ENCODE measurements at regions not wholly inside any gene's neighbourhood (a gene's known extent, or its start where the extent isn't known, plus 50 kb on each side); places are given as distances from the start of the nearest gene placed in this dataset.
"Not testable (repeated sequence)": the region's sequence is repeated elsewhere in the genome, so short reads cannot be mapped to it uniquely, and the experiment has no call there.

DNA sequence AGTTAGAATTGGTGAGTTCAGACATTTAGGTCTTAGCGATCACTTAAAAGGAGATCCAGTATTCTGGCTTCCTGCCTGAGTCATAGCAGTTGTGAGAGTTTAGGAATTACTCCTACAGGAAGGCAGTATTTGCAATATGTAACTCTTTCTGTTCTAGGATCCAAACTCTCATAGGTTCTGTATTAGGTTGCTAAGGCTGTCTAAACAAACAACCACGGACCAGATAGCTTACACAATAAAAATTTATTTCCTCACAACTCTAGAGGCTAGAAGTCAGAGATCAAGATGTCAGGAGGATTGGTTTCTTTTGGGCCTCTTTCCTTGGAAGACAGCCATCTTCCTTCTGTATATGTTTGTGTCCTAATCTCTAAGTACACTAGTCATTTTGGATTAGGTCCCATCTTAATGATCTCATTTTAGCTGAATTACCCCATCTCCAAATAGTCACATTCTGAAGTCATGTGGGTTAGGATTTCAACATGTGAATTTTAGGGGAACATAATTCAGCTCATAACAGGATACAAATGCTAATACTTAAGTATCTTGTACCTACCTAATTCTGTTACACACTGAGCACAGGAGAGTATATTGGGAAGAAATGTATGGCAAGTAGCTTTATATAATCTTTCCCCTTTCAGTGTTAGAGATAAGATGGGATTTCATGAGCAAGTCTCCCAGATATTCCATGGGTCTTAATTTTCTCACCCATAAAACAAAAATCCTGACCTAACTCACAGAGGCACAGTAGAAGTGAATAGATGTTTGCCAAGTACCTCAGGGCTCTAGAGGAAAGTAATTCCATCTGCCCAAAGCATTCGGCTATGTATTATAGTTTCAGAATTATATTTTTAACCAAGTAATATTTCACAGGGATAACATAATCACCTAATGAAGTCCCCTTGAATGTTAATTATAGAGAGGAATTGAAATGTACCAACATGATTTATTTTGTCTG lies 144.4 kb downstream of the PTBP2 start:
- peak; percentile 59 for DNase-seq (ENCODE audit: low read depth, low spot score)

GRCh38 chr1:96872757-96873156 lies 151.2 kb downstream of the PTBP2 start:
- no peak for DNase-seq (ENCODE audit: low read depth, low spot score)

DNA sequence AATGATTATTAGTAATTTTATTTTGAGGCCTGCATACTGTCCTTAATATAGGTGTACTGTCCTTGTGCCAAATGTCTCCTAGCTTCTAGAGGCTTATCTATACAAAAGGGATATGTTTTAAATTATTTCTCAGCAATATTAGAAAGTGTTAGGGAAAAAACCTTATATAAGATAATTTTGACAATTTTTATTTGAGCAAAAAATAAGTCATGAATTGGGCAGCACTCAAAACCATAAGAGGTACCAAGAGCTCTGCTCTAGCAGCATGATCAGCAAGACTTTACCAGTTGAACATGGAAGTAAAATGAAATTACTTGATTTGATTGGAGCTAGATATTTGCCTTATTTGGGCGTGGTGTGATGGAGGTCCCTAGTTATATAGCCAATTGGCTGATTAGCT lies 157.1 kb downstream of the PTBP2 start:
- no peak for DNase-seq (ENCODE audit: low read depth, low spot score)

DNA sequence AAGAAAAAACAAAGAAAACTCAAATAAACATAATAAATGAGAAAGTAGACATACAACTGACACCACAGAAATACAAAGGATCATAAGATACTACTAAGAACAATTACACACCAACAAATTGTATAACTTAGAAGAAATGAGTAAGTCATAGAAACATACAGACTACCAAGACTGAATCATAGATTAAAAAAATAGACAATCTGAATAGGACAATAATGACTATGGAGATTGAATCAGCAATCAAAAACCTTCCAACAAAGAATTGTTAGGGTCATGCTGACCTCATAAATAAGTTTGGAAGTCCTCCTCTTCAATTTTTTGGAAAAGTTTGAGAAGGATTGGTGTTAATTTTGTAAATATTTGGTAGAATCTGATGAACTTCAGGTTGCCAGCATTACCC lies 159.0 kb downstream of the PTBP2 start:
- no peak for DNase-seq (ENCODE audit: low read depth, low spot score)

DNA sequence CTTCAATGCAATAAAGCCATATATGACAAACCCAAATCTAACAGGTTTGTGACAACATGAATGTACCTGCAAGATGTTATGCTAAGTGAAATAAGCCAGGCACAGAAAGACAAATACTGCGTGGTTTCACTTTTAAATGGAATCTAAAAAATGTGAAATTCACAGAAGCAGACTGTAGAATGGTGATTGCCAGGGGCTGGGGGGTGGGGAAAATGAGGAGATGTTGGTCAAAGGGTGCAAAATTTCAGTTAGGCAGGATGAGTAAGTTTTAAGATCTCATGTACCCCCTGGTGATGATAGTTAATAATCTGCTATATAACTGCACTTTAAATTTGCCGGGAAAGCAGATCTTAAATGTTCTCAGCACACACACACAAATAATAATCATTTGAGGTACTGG lies 160.5 kb downstream of the PTBP2 start:
- DNase-seq (ENCODE audit: low read depth, low spot score) = no peak

- no peak for DNase-seq (ENCODE audit: low read depth, low spot score)
Observed at GRCh38 chr1:96886474-96886873, 164.9 kb downstream of the PTBP2 start.

- no peak for DNase-seq (ENCODE audit: low read depth, low spot score)
Observed at GRCh38 chr1:96887501-96887900, 165.9 kb downstream of the PTBP2 start.

- no peak for DNase-seq (ENCODE audit: low read depth, low spot score)
Observed at GRCh38 chr1:96901783-96902363, 180.3 kb downstream of the PTBP2 start.

GRCh38 chr1:96912248-96912647 lies 190.7 kb downstream of the PTBP2 start:
- no peak for DNase-seq (ENCODE audit: low read depth, low spot score)

DNA sequence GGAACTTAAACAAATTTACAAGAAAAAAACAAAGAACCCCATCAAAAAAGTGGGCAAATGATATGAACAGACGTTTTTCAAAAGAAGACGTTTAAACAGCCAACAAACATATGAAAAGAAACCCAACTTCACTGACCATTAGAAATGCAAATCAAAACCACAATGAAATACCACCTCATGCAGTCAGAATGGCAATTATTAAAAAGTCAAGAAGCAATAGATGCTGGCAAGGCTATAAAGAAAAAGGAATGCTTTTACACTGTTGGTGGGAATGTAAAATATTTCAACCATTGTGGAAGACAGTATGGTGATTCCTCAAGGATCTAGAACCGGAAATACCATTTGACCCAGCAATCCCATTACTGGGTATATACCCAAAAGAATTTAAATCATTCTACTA lies 194.1 kb downstream of the PTBP2 start:
- DNase-seq (ENCODE audit: low read depth, low spot score) = not testable (repeated sequence)

GRCh38 chr1:96918406-96918805 lies 196.8 kb downstream of the PTBP2 start:
- no peak for DNase-seq (ENCODE audit: low read depth, low spot score)

- peak; percentile 2 for DNase-seq (ENCODE audit: low read depth, low spot score)
Observed at GRCh38 chr1:96922181-96922580, 200.6 kb downstream of the PTBP2 start.

GRCh38 chr1:96923753-96924152 lies 202.2 kb downstream of the PTBP2 start:
- DNase-seq (ENCODE audit: low read depth, low spot score) = no peak

DNA sequence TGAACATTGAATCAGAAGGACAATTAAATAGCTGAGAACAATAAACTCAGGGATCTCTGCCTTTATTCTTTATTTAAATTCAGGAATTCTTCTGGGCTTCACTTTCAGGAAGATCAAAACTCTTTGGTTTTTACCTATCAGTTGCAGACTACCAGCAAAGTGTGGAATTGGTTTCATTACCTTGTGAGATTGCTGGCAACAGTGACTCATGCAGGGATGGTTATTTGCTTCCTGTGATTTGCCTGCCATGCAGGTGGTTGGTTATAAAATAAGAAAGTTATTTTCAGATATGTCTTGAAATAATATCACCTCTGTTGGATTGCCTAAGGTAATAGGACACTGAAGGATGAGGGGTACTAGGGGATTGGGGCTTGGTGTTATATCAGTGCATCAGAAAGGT lies 204.6 kb downstream of the PTBP2 start:
- no peak for DNase-seq (ENCODE audit: low read depth, low spot score)

GRCh38 chr1:96927125-96927524 lies 205.5 kb downstream of the PTBP2 start:
- DNase-seq (ENCODE audit: low read depth, low spot score) = no peak

GRCh38 chr1:96931136-96931535 lies 209.6 kb downstream of the PTBP2 start:
- no peak for DNase-seq (ENCODE audit: low read depth, low spot score)

DNA sequence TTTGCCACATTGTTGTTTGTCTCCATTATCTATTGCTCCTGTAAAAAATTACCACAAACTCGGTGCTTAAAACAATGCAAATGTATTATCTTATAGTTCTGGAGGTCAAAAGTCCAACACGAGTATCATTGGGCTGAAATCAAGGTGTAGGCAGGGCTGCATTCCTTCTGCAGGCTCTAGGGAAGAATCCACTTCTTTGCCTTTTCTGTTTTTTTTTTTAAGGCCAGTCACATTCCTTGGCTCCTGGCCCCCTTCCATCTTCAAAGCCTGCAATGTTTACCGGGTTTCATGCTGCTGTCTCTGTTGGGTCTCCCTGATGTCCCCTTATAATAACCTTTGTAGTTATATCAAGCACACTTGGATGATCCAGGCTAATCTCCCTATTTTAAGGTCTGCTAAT lies 212.7 kb downstream of the PTBP2 start:
- no peak for DNase-seq (ENCODE audit: low read depth, low spot score)

DNA sequence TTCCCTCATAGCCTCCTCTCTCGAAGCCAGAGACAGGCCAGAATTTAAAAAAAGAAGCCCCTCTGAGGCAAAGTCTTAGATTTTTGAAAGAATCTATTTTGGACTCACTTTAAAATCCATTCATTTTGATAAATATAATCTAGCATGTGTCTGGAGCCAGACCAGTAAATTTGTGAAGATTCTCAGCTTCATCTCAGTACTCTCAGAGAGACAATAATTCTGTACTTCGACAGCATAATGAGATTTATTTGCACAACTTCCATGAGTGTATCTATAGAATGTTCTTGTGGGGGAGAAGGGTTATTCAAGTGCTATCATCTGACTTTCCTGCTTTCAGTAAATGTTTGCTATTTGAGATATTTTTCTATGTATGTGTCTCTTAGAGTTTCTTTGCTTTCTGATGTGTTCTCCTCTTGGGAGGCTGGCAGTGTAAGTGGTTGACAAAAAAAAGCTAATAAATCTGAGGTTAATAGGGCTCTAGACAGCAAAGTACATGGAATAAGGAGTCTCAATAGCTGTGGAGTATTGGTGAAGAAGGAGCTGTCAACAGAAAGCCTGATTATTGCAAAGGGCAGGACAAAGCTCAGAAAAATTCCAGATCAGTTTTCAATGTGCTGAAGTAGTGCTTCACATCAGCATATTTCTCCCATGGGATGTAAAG lies 223.0 kb downstream of the PTBP2 start:
- no peak for DNase-seq (ENCODE audit: low read depth, low spot score)

DNA sequence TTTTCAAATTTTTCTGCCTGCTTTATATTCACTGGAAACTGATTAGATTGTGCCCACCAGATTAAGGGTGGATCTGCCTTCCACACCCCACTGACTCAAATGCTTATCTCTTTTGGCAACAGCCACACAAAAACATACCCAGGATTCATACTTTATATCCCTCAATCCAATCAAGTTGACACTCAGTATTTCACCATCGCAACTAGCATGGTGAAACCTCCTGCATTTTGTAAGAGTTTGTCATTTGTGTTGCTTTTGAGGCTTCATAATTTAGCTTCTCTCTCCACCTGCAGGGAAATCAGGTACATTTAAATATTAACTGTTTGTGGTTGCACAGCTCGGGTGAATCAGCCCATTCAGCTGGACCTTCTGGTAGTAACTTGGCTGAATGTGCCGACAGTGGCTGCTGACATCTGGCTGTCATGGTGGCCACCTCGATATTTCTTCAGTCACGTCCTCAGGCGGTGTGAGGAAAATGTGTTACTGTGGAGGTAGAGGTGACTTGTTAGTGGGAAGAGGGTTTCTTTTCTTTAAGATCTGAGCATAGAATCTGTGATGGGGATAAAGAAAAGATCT lies 224.0 kb downstream of the PTBP2 start:
- DNase-seq (ENCODE audit: low read depth, low spot score) = no peak

DNA sequence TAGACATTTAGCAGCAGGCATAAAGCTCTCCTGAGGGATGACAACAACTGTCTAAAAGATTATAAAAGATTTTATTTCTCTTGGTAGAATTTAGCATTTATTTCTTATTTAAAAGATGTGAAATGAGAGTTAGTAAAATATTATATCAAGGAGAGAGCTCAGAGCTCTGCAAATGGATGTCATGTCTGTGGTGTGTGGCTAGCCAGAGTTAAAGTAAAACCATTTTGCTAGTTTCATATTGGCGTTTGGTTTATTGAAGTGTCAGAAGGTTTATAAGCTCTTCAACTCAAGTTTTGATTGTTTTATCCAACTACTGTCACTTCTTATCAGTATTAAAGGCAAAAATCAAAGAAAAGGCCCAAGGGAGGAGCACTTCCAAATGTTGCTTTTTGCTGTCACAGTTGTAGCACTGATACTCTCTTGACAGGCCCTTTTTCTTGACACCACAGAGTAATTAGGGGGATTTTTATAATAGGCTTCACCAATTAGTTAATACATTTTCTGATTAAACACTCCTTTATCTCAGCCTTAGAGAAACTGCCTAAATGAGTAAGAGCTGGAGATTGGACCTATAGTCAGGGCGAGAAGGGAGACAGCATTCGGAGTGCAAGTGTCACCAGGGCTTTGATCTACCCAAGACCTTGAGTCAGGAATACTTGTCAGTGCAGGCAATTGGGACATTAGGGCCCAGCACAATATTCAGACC lies 233.9 kb downstream of the PTBP2 start:
- no peak for DNase-seq (ENCODE audit: low read depth, low spot score)

- DNase-seq (ENCODE audit: low read depth, low spot score) = no peak
Observed at GRCh38 chr1:96962216-96962615, 240.6 kb downstream of the PTBP2 start.

DNA sequence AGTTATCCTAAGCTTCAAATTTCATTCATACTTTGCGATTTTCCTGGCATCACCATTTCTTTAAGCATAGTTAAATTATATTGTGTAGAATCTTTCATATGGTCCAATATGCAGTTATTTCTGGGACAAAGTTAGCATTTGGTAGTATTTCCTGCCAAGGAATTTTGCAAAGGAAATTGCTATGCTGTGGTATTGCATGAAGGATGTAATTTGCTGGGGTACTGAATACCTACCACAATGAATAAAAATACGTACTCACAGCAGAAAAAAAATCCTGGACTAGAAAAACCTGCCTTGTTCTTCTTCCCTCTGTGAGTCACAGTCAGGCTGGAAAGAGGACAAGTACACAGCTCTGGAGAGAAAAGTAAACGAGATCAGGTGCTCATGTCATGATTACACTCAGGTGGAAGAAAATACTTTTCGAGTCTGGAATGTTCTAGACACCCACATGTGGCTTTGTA lies 241.2 kb downstream of the PTBP2 start:
- no peak for DNase-seq (ENCODE audit: low read depth, low spot score)

All from brain pericyte (primary cell).